Fibroblast of lung (primary cell): ENCODE measurements at regions not wholly inside any gene's neighbourhood (a gene's known extent, or its start where the extent isn't known, plus 50 kb on each side); places are given as distances from the start of the nearest gene placed in this dataset.

Experiments
- DNase-seq, 2 donors: peaks; one replicate each; pipeline versions ENCODE4 v3.0.0 to v3.0.0-alpha.2; 2010; ENCODE audit warnings: low read depth in 2 of 2
- H2AFZ ChIP-seq: 2 replicates; pipeline ENCODE4 v1.5.1; 2012; ENCODE audit warnings: low read length, control low read depth, inconsistent platforms
- H3K27ac ChIP-seq: 2 replicates; pipeline ENCODE4 v1.5.1; 2011; ENCODE audit warnings: low read length, control low read depth; ENCODE audit not compliant: insufficient read depth
- H3K27me3 ChIP-seq: 2 replicates; pipeline ENCODE4 v1.5.1; 2011; ENCODE audit warnings: mild to moderate bottlenecking, low read length; ENCODE audit not compliant: control insufficient read depth, insufficient read depth
- H3K36me3 ChIP-seq: 2 replicates; pipeline ENCODE4 v1.5.1; 2011; ENCODE audit warnings: low read length; ENCODE audit not compliant: control insufficient read depth, insufficient read depth
- H3K4me1 ChIP-seq: 2 replicates; pipeline ENCODE4 v1.5.1; 2011; ENCODE audit warnings: low read length; ENCODE audit not compliant: control insufficient read depth, insufficient read depth; ENCODE audit errors: extremely low read depth
- H3K4me2 ChIP-seq: 2 replicates; pipeline ENCODE4 v1.5.1; 2011; ENCODE audit warnings: low read length, control low read depth; ENCODE audit not compliant: insufficient read depth; ENCODE audit errors: extremely low read depth
- H3K4me3 ChIP-seq, 4 experiments: fragments of 200-600 bp in 1 of 4; sonication (generic) in 1 of 4; replicated peaks in 1 of 4; 2 replicates each; pipeline ENCODE4 v1.5.1; 2011 to 2016; ENCODE audit warnings: low read length in 4 of 4, low read depth in 3 of 4, mild to moderate bottlenecking in 3 of 4, control low read depth in 2 of 4, inconsistent platforms in 1 of 4, mixed read lengths in 1 of 4; ENCODE audit not compliant: insufficient read depth in 1 of 4; ENCODE audit errors: control extremely low read depth in 1 of 4
- H3K79me2 ChIP-seq: 2 replicates; pipeline ENCODE4 v1.5.1; 2012; ENCODE audit warnings: mild to moderate bottlenecking, low read length, inconsistent platforms; ENCODE audit not compliant: control insufficient read depth, insufficient read depth
- H3K9ac ChIP-seq: 2 replicates; pipeline ENCODE4 v1.5.1; 2011; ENCODE audit warnings: mild to moderate bottlenecking, low read length, control low read depth; ENCODE audit not compliant: insufficient read depth
- H3K9me3 ChIP-seq: 2 replicates; pipeline ENCODE4 v1.5.1; 2012; ENCODE audit warnings: low read depth, low read length; ENCODE audit not compliant: control insufficient read depth, insufficient read depth
- H4K20me1 ChIP-seq: 2 replicates; pipeline ENCODE4 v1.5.1; 2011; ENCODE audit warnings: low read length; ENCODE audit not compliant: control insufficient read depth, insufficient read depth; ENCODE audit errors: extremely low read depth
- CTCF ChIP-seq, 2 donors: IDR thresholded peaks in 1 of 2; conservative IDR thresholded peaks in 1 of 2; 1 replicate in 1 of 2; 2 replicates in 1 of 2; pipeline ENCODE4 v1.5.1; 2011 to 2012; ENCODE audit warnings: low read length in 2 of 2, control low read depth in 1 of 2, inconsistent platforms in 1 of 2, low read depth in 1 of 2, mild to moderate bottlenecking in 1 of 2
- EZH2 ChIP-seq: IDR thresholded peaks from 2 replicates; pipeline ENCODE4 v1.5.1; 2012; ENCODE audit warnings: low read length, control low read depth, mild to moderate bottlenecking; ENCODE audit errors: missing control alignments

GRCh38 chr10:118470470-118470869, 125.0 kb downstream of the PRLHR start:
- Histone ChIP-seq H3K4me3 (no peak overlapping the region), H3K79me2 (no peaks in the 10 kb centered on the region), H3K27ac (no peak overlapping the region), H2AFZ (no peak overlapping the region), H3K36me3 (no peaks in the 10 kb centered on the region), H3K27me3 (no peaks in the 10 kb centered on the region), H3K4me1 (no peaks in the 10 kb centered on the region), H3K9me3 (no peaks in the 10 kb centered on the region), H3K4me2 (no peak overlapping the region), H3K9ac (no peak overlapping the region), H4K20me1 (no peaks in the 10 kb centered on the region)
- no peak for DNase-seq
- no peak for TF ChIP-seq CTCF (conservative IDR thresholded peaks at IDR 0.05 in 1 of 2, IDR thresholded peaks at IDR 0.05 in 1 of 2; ENCODE audit: low read depth in 1 of 2, low read length in 2 of 2)
- no peak for TF ChIP-seq EZH2

- Histone ChIP-seq H3K4me1 (no peaks in the 10 kb centered on the region), H3K79me2 (no peaks in the 10 kb centered on the region), H3K4me3 (no peak overlapping the region)
Measured at GRCh38 chr10:118467200-118467599, 125.1 kb upstream of the FAM204A start.

GRCh38 chr10:118465300-118465874, 123.3 kb upstream of the FAM204A start:
- Histone ChIP-seq H3K27ac (no peak overlapping the region), H3K9me3 (no peaks in the 10 kb centered on the region), H3K27me3 (no peaks in the 10 kb centered on the region), H2AFZ (no peak overlapping the region), H3K4me2 (no peak overlapping the region), H3K9ac (no peak overlapping the region), H4K20me1 (no peaks in the 10 kb centered on the region), H3K79me2 (no peaks in the 10 kb centered on the region), H3K4me3 (no peak overlapping the region), H3K36me3 (no peaks in the 10 kb centered on the region), H3K4me1 (no peaks in the 10 kb centered on the region)
- DNase-seq, result no peak
- TF ChIP-seq CTCF (conservative IDR thresholded peaks at IDR 0.05 in 1 of 2, IDR thresholded peaks at IDR 0.05 in 1 of 2; ENCODE audit: low read depth in 1 of 2, low read length in 2 of 2) (no peak), EZH2 (no peak)

More at GRCh38 chr10:118467200-118467599, 125.1 kb upstream of the FAM204A start:
- Histone ChIP-seq H4K20me1 (no peaks in the 10 kb centered on the region), H3K27me3 (no peaks in the 10 kb centered on the region), H2AFZ (no peak overlapping the region), H3K9me3 (no peaks in the 10 kb centered on the region), H3K36me3 (no peaks in the 10 kb centered on the region), H3K27ac (no peak overlapping the region), H3K4me2 (no peak overlapping the region), H3K9ac (no peak overlapping the region)
- no peak for TF ChIP-seq EZH2
- TF ChIP-seq CTCF (conservative IDR thresholded peaks at IDR 0.05 in 1 of 2, IDR thresholded peaks at IDR 0.05 in 1 of 2; ENCODE audit: low read depth in 1 of 2, low read length in 2 of 2), result no peak
- DNase-seq, result no peak
